GM23338 (cell line): ENCODE measurements at regions not wholly inside any gene's neighbourhood (a gene's known extent, or its start where the extent isn't known, plus 50 kb on each side); places are given as distances from the start of the nearest gene placed in this dataset.

Experiments
- ATAC-seq: fragments of 200-7000 bp; cut with Tn5 transposase; 3 replicates; pipeline ENCODE4 v1.9.1; 2020
- DNase-seq: peaks from one replicate; pipeline ENCODE4 v3.0.0-alpha.2; 2015; ENCODE audit warnings: low spot score
- H2AFZ ChIP-seq: fragments of 200-600 bp; sonication (generic); 2 replicates; pipeline ENCODE4 v1.8.0; 2016; ENCODE audit warnings: antibody characterized with exemption, mild to moderate bottlenecking, moderate library complexity
- H3F3A ChIP-seq: fragments of 200-600 bp; sonication (generic); replicated peaks from 2 replicates; pipeline ENCODE4 v1.8.0; 2017; ENCODE audit warnings: antibody characterized with exemption, mixed run types, low read depth
- H3K27ac ChIP-seq: fragments of 200-600 bp; sonication (generic); 2 replicates; pipeline ENCODE4 v1.6.1; 2016; ENCODE audit warnings: low read depth
- H3K27me3 ChIP-seq: fragments of 200-600 bp; sonication (generic); 2 replicates; pipeline ENCODE4 v1.8.0; 2016; ENCODE audit warnings: mild to moderate bottlenecking, mixed run types, moderate library complexity; ENCODE audit not compliant: insufficient read depth
- H3K36me3 ChIP-seq: fragments of 200-600 bp; sonication (generic); 2 replicates; pipeline ENCODE4 v1.8.0; 2016; ENCODE audit warnings: mild to moderate bottlenecking; ENCODE audit not compliant: insufficient read depth
- H3K4me1 ChIP-seq: fragments of 200-600 bp; sonication (generic); 2 replicates; pipeline ENCODE4 v1.8.0; 2016; ENCODE audit warnings: mild to moderate bottlenecking, moderate library complexity; ENCODE audit not compliant: insufficient read depth
- H3K4me2 ChIP-seq: fragments of 200-600 bp; sonication (generic); 2 replicates; pipeline ENCODE4 v1.7.1; 2017; ENCODE audit warnings: mixed run types
- H3K4me3 ChIP-seq: fragments of 200-600 bp; sonication (generic); 2 replicates; pipeline ENCODE4 v1.6.1; 2016; ENCODE audit warnings: mixed run types
- H3K79me2 ChIP-seq: fragments of 200-600 bp; sonication (generic); replicated peaks from 2 replicates; pipeline ENCODE4 v1.8.0; 2017; ENCODE audit warnings: mild to moderate bottlenecking; ENCODE audit not compliant: insufficient read depth
- H3K9me2 ChIP-seq: fragments of 200-600 bp; sonication (generic); 2 replicates; pipeline ENCODE4 v1.8.0; 2017; ENCODE audit not compliant: insufficient read depth
- H4K20me1 ChIP-seq: fragments of 200-600 bp; sonication (generic); replicated peaks from 2 replicates; pipeline ENCODE4 v1.8.0; 2017; ENCODE audit warnings: mild to moderate bottlenecking; ENCODE audit not compliant: insufficient read depth
- H3K27ac Mint-ChIP-seq: 2 replicates; pipeline ENCODE4 v1.8.0; 2020; ENCODE audit warnings: inconsistent platforms, mild to moderate bottlenecking, moderate library complexity, mixed read lengths
- H3K27me3 Mint-ChIP-seq: 3 replicates; pipeline ENCODE4 v1.8.0; 2022; ENCODE audit warnings: low read depth, mild to moderate bottlenecking, moderate library complexity, mixed read lengths, inconsistent platforms; ENCODE audit not compliant: insufficient read depth, poor library complexity
- H3K36me3 Mint-ChIP-seq: 3 replicates; pipeline ENCODE4 v1.8.0; 2021; ENCODE audit warnings: low read depth, mild to moderate bottlenecking, inconsistent platforms, moderate library complexity, mixed read lengths
- H3K4me1 Mint-ChIP-seq: 3 replicates; pipeline ENCODE4 v1.8.0; 2020; ENCODE audit warnings: mild to moderate bottlenecking, inconsistent platforms, mixed read lengths
- H3K4me3 Mint-ChIP-seq: 3 replicates; pipeline ENCODE4 v1.8.0; 2021; ENCODE audit warnings: moderate library complexity, mild to moderate bottlenecking, inconsistent platforms, mixed read lengths
- H3K9me3 Mint-ChIP-seq: 3 replicates; pipeline ENCODE4 v1.8.0; 2020; ENCODE audit warnings: moderate library complexity, mild to moderate bottlenecking, inconsistent platforms, mixed read lengths
- CREB1 ChIP-seq: fragments of 250-450 bp; sonication (Bioruptor Pico); IDR thresholded peaks from 2 replicates; pipeline ENCODE4 v1.5.0; 2020; ENCODE audit warnings: low read depth, mild to moderate bottlenecking, moderate library complexity
- CTCF ChIP-seq, 2 experiments: fragments of 200-600 bp in 1 of 2; sonication (generic) in 1 of 2; conservative IDR thresholded peaks; 2 replicates each; pipeline versions ENCODE4 v1.5.1 to v1.6.1; 2016 to 2017; ENCODE audit warnings: antibody characterized with exemption in 2 of 2, low read depth in 2 of 2, mild to moderate bottlenecking in 2 of 2, moderate library complexity in 1 of 2
- ETS1 ChIP-seq: IDR thresholded peaks from 2 replicates; pipeline ENCODE4 v1.6.1; 2016; ENCODE audit warnings: antibody characterized with exemption
- EZH2 ChIP-seq: fragments of 200-600 bp; sonication (generic); IDR thresholded peaks from one replicate; pipeline ENCODE4 v1.8.0; 2017; ENCODE audit warnings: antibody characterized with exemption, mild to moderate bottlenecking, low read depth; ENCODE audit not compliant: unreplicated experiment
- EZH2phosphoT487 ChIP-seq: fragments of 200-600 bp; sonication (generic); IDR thresholded peaks from one replicate; pipeline ENCODE4 v1.8.1; 2018; ENCODE audit warnings: antibody characterized with exemption; ENCODE audit not compliant: unreplicated experiment
- JUNB ChIP-seq: IDR thresholded peaks from one replicate; pipeline ENCODE4 v1.6.1; 2016; ENCODE audit warnings: antibody characterized with exemption; ENCODE audit not compliant: unreplicated experiment
- NANOG ChIP-seq: IDR thresholded peaks from 2 replicates; pipeline ENCODE4 v1.6.1; 2016; ENCODE audit warnings: antibody characterized with exemption, borderline replicate concordance
- POLR2AphosphoS5 ChIP-seq: IDR thresholded peaks from 2 replicates; pipeline ENCODE4 v1.6.1; 2016; ENCODE audit warnings: antibody characterized with exemption, low read depth
- REST ChIP-seq: IDR thresholded peaks from one replicate; pipeline ENCODE4 v1.6.1; 2018; ENCODE audit warnings: antibody characterized with exemption; ENCODE audit not compliant: unreplicated experiment
- STAT1 ChIP-seq: IDR thresholded peaks from one replicate; pipeline ENCODE4 v1.6.1; 2016; ENCODE audit warnings: antibody characterized with exemption; ENCODE audit not compliant: unreplicated experiment
- ZNF114 ChIP-seq: fragments of 250-450 bp; sonication (Bioruptor Pico); IDR thresholded peaks from 2 replicates; pipeline ENCODE4 v1.5.0; 2020; ENCODE audit warnings: mild to moderate bottlenecking, moderate library complexity
- ZNF331 ChIP-seq: fragments of 250-450 bp; sonication (Bioruptor Pico); IDR thresholded peaks from 2 replicates; pipeline ENCODE4 v1.5.0; 2020; ENCODE audit warnings: low read depth, mild to moderate bottlenecking, moderate library complexity

DNA sequence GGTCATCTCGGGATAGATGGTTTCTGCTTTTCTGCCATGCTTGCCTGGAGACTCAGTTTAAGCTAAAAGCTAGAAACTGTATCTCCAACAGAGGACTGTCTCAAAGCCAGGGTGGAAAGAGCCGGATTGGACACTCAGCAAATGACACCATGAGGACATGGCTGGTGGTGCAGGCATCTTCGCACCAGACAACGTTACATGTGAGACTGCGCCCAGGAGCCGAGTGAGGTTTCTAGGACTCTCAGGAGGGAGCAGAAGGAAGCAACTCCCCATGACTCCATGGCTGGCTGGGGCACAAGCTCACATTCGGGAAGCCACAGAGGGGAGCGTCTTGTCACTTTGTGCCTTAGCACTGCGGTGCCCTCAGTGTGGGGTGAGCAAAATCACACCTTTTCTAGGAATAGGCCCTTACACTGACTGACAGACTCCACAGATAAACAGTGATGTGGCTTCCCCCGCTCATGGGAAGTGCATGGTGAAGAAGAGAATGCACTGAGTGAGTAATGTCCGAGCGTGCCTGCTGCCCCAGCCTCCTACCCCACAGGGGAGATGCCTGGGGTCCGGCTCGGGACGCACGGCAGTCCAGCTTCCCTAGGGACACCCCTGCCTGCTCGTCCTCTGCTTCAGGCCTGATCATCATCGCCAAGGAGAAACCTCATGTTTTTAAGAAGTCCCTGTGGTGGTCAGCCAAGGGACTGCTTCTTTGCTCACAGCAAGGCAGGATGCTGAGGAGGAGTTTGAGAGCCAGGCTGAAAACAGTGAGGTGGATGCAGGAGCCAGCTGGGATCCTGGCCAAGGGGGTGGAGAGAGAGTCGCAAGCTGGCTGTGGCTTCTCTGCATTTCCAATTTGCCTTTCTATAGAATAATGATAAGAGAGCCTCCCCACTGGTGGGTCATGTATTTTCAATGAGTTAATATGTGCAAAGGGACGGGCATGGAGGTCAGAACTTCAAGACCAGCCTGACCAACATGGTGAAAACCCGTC is 52.2 kb upstream of the FXYD4 start:
- H3K27me3 ChIP-seq: no peaks in the 10 kb centered on the region
- TF ChIP-seq CTCF (conservative IDR thresholded peaks at IDR 0.05; ENCODE audit: low read depth in 2 of 2): 0 out of 4 replicates have a peak, but pooled peaks of 1 of the 2 experiments have one; percentile 11
- TF ChIP-seq STAT1: no peak
- H3K36me3 Mint-ChIP-seq: no peaks in the 10 kb centered on the region; the same call in 2 of the 3 replicates
- no peak overlapping the region for H3K4me3 Mint-ChIP-seq
- H3K79me2 ChIP-seq: no peaks in the 10 kb centered on the region
- DNase-seq: peak; percentile 29
- peaks cover 15% of the 10 kb centered on the region; the same call in 1 of the 2 replicates for H3K4me1 ChIP-seq
- no peak overlapping the region for H2AFZ ChIP-seq
- H3F3A ChIP-seq: 0 out of 2 replicates have a peak, but pooled peaks cover 3% of the 10 kb centered on the region
- peaks cover 6% of the 10 kb centered on the region for H3K27me3 Mint-ChIP-seq
- H3K27ac ChIP-seq: no peak overlapping the region
- no peak for ATAC-seq
- H3K36me3 ChIP-seq: no peaks in the 10 kb centered on the region
- peaks cover 28% of the 10 kb centered on the region for H3K4me1 Mint-ChIP-seq
- H4K20me1 ChIP-seq: no peaks in the 10 kb centered on the region
- no peak overlapping the region for H3K27ac Mint-ChIP-seq
- no peaks in the 10 kb centered on the region; the same call in 2 of the 3 replicates for H3K9me3 Mint-ChIP-seq
- H3K9me2 ChIP-seq: no peaks in the 10 kb centered on the region
- H3K4me2 ChIP-seq: no peak overlapping the region
- no peak overlapping the region for H3K4me3 ChIP-seq

DNA sequence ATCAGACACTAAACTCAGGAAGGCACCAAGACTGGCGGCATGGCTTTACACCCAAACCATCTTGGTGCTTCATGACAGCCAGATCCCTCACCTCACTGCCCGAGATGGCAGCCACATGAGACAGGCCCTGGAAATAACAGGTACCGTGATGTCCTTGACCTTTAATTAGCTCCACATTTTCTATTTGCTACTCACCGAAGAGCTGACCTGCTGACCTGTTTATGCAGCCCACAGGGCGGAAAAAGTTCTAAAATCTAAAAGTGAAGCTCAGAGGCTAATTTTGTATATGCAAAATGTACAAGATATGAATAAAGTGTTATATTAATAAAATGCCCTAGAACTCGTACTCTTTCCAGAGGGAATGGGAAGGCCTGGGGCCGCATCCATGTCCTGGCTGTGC is 51.6 kb upstream of the RASGEF1A start:
- Mint-ChIP-seq H3K27ac (no peak overlapping the region), H3K4me3 (no peak overlapping the region)
- H3K4me3 ChIP-seq: no peak overlapping the region
- no peak for TF ChIP-seq STAT1
- no peak for TF ChIP-seq ZNF114 (CRISPR knock-in tag)
- TF ChIP-seq CTCF (conservative IDR thresholded peaks at IDR 0.05; ENCODE audit: low read depth in 2 of 2): no peak
- TF ChIP-seq JUNB: no peak
- TF ChIP-seq REST: no peak
- TF ChIP-seq EZH2: no peak
- no peak for TF ChIP-seq CREB1 (CRISPR knock-in tag)
- no peak for TF ChIP-seq NANOG
- no peak for TF ChIP-seq ZNF331 (CRISPR knock-in tag)
- TF ChIP-seq EZH2phosphoT487: no peak
- TF ChIP-seq ETS1: no peak
- TF ChIP-seq POLR2AphosphoS5: no peak

More for the DNA sequence above, 51.6 kb upstream of the RASGEF1A start:
- 0 out of 2 replicates have a peak, but pooled peaks cover 3% of the 10 kb centered on the region for H3F3A ChIP-seq
- DNase-seq (no peak), ATAC-seq (no peak)
- H3K36me3 Mint-ChIP-seq: no peaks in the 10 kb centered on the region; the same call in 2 of the 3 replicates
- peaks cover 14% of the 10 kb centered on the region; the same call in 1 of the 2 replicates for H3K4me1 ChIP-seq
- H3K4me2 ChIP-seq: no peak overlapping the region
- H3K27me3 ChIP-seq: no peaks in the 10 kb centered on the region
- H4K20me1 ChIP-seq: no peaks in the 10 kb centered on the region
- no peaks in the 10 kb centered on the region for H3K9me2 ChIP-seq
- H3K9me3 Mint-ChIP-seq: no peaks in the 10 kb centered on the region; the same call in 2 of the 3 replicates
- H3K36me3 ChIP-seq: no peaks in the 10 kb centered on the region
- no peaks in the 10 kb centered on the region for H3K79me2 ChIP-seq
- no peak overlapping the region for H2AFZ ChIP-seq
- no peak overlapping the region for H3K27ac ChIP-seq
- H3K27me3 Mint-ChIP-seq: peaks cover 6% of the 10 kb centered on the region
- H3K4me1 Mint-ChIP-seq: peaks cover 27% of the 10 kb centered on the region
